Prostate gland (tissue), 2 donors: ENCODE measurements at regions not wholly inside any gene's neighbourhood (a gene's known extent, or its start where the extent isn't known, plus 50 kb on each side); places are given as distances from the start of the nearest gene placed in this dataset.

Source experiments
- CTCF ChIP-seq, 4 experiments: fragments of 200-600 bp in 2 of 4; fragments of 450-650 bp in 2 of 4; sonication (generic) in 2 of 4; IDR thresholded peaks; 1 replicate in 3 of 4; 2 replicates in 1 of 4; pipeline ENCODE4 v1.5.1; 2016 to 2019; ENCODE audit warnings: antibody characterized with exemption in 4 of 4, mild to moderate bottlenecking in 2 of 4, moderate library complexity in 2 of 4
- POLR2A ChIP-seq: fragments of 450-650 bp; IDR thresholded peaks from one replicate; pipeline ENCODE4 v1.6.1; 2016; ENCODE audit warnings: antibody characterized with exemption, mild to moderate bottlenecking
- POLR2AphosphoS5 ChIP-seq: sonication (generic); formaldehyde crosslinking; IDR thresholded peaks from one replicate; pipeline ENCODE4 v1.6.1; 2017; ENCODE audit warnings: antibody characterized with exemption

DNA sequence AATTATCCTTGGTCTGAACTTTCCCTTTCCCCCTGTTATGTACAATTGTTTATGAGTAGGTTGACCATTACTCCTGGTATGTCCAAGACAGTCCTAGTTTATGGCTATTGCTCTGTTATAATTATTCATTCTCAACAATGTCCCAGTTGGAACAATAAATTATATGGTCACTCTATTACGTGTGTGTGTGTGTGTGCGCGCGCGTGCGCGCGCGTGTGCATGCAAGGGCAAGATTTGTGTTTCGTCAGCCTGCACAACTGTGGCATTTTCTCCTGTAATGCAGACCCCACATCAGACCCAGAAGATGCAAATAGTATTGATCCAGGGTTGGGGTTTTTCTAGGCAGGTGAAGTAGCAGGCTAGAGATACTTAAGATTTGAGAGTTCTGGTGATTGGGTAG, 88.4 kb downstream of the ESM1 start:
- TF ChIP-seq POLR2AphosphoS5, result no peak
- TF ChIP-seq CTCF (IDR thresholded peaks at IDR 0.05), result no peak
- TF ChIP-seq POLR2A, result no peak
